Activated T-cell treated with anti-CD3 and anti-CD28 coated beads, Interleukin-2, amount 50 U/mL, for 48 hours (primary cell): ENCODE measurements at regions not wholly inside any gene's neighbourhood (a gene's known extent, or its start where the extent isn't known, plus 50 kb on each side); places are given as distances from the start of the nearest gene placed in this dataset.

Source experiments
- DNase-seq, 2 experiments: peaks; one replicate each; pipeline ENCODE4 v3.0.0-alpha.2; 2020

DNA sequence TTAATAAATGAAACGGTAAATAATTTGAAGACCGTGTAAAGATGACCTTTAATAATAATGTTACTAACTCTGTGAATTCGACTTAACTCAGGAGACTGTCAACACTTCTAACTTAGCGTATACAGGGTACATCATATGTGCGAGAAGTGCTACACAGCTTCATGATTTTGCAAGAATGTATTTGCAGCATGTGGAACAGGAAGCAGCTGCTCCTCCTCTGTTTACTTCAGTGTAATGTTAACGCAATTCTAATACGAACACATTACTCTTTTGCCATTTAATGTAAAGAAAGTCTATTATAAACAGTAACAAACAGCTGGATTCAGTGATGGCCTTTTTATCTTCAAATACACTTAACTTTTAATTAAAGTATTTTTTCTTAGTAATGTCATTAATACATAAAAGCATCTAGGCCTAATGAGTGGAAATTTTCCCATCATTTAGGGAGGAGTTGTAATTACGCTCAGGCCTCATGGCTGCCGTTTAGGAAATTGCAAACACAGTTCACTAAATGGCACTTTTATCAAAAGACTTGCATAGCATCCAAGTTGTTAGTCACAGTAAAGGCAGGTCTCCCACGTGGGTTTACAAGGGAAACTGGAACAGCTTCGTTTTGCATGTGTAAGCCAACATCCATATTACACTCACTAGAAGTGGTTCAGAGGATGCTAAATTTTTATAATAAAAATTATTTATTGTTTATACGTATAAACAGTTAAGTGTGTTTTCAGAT, 635.7 kb downstream of the FBXO15 start:
- DNase-seq = no peak

DNA sequence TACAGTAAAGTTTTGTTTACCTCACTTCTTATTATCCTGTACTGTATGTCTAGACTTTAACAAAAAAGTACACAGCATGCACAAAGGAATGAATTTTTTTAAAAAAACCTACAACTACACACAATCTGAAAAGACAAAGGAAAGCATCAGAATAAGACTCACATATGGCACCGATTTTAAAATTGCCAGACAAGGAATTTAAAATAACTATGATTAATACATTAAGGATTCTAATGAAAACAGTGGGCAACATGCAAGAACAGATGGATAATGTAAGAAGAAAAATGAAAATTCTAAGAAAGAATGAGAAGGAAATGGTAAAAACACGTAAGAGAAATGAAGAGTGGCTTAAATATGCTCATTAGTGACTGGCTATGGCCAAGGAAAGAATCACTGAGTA, 638.2 kb downstream of the FBXO15 start:
- DNase-seq = no peak

DNA sequence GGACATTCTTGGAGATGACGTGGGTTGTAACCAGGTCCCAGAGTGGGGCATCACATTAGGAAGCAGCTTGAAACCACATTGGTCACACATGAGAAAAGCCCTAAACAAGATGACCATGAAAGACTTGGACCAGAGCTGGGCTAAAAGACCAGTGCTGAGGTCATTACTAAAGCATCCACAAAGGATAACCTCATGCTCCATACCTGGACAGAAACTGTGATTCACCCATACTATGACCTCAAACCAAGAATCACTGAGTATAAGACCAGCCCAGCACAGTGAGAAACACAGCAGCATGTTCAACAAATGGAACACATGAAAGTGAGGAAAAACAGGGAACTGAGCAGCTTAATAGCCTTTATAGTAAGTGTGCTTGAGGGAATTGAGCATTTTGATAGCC, 635.5 kb upstream of the NETO1 start:
- no peak for DNase-seq

DNA sequence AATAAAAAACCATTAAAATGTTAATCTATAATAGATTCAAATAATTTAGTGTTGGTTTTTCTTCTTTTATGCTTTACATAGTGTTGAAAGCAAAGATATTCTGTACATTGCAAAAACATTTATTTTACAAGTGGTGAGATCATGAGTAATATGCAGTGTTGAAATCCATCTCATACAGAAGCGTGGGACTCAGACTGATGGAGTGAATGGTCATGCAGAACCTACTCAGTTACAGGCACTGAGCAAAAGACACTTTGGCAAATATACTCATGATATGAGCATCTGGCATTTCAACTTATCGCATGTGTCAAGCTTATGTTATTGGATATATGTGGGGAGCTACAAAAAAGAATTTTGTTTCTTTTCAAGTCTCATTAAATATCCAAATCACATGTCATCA, 620.2 kb upstream of the NETO1 start:
- no peak for DNase-seq

DNA sequence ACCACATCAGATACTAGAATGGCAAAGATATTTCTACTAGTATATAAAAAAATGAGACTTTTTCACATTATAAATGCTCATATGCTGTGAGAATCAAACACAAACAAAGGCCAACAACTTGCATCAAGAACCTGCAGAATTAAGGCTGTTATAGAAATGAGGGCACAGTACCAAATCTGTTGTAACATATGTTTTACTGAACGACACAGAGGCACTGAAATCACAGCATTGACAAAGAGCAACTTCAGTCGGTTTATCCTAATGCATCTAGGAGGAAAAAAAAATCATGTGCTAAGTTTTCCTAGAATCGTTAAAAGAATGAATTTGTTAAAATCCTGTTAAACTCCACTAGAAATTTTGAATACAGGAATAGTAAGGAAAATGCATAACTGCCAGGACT, 617.4 kb upstream of the NETO1 start:
- DNase-seq = no peak

DNA sequence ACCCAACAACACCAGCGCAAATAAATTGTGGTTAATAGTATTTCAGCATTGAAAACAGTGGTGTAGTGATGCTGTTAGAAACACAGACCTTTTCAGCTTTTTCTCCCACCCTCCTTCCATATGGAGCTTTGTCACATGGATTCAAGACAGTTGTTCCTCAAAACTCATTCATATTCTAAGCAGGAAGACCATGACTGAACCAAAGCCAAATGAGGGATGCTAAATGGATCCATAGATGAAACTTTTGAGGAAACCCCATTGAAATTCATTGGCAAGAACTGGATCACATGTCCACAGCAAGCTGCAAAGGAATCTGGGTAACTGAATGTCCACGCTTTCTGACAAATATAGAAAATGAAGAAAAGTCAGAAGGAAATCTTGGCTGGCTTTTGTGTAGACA, 615.1 kb upstream of the NETO1 start:
- DNase-seq = no peak

DNA sequence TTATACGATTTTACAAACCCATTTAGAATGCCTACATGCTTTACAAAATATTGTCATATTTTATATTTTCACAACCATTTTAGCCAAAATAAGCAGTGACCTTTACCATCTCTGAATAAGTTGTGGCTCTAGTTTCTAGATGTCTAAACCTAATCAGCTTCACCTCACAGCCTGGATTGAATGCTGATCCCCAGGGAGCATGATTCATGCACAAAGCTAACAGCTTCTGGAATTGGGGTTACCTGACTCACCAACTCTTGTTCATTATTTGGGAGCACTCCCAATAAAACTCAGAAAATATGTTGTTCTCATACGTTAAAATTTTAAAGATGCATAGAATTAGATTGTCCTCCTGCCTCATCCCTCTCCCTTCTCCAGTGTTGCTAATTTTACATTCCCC, 611.7 kb upstream of the NETO1 start:
- no peak for DNase-seq

DNA sequence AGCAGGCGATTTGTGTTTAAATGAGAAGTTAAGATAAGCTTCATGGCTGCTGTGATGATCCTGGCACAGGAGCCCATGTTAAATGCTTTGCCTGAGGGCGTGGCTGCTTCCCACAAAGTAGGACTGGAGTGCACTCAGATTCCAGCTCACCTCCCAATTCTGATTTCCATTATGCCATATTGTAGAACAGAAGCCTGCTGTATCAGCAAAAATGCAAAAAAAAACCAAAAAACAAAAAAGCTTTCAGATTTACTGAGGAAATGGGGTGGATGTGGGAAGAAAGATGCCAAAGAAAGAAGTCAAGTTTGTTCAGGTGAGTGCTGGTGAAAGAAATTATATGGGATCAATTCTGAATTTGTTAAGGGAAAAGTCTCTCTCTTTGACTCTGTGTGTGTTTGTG, 610.4 kb upstream of the NETO1 start:
- DNase-seq = no peak

DNA sequence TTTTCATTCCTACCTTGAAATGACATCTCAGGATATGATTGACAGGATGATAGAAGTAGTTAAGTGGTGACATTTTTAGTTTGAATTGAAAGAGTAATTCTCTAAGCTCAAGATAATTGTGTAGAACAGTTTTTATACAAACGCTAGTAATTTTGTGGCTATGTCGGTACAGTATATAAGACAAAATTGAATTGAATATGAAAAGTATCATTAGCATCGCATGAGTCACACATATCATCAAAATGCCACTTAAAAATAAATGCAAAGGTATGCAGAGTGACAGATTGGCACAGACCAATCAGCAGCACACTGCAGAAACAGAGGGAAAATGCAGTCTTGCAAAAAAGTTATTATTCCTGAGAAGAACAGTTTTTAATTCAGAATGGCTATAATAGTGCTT, 608.2 kb upstream of the NETO1 start:
- no peak for DNase-seq

DNA sequence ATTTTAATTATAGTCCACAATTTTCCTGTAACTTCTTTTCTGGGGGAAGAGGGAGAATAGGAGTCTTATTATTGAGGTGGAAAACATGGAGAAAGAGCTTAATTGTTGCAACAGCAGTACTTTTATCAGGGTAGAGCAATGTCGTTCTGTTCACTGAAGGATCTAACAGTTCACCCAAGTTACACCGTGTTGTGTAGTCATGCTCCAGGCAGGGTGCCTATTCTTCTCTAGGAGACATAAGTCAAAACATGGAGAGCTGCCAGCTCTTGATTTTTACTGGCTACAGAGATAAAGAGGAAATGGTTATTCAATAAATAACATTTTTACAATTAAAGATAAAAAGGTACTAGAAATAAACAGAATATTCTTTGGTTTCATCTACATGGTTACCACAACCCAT, 594.3 kb upstream of the NETO1 start:
- DNase-seq = no peak

DNA sequence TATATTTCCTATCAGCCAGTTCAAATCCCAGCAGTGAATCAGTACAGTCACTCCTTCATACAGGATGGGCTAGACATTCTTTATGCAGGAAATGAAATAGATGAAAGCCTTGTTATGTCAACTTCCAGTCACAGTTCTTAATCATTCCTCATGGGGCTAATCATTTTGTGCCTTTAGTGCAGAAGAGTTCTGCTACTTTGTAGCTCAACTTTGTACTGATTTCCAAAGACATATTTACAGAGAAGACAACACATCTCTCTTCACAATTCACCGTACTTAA, 593.9 kb upstream of the NETO1 start:
- DNase-seq = no peak

DNA sequence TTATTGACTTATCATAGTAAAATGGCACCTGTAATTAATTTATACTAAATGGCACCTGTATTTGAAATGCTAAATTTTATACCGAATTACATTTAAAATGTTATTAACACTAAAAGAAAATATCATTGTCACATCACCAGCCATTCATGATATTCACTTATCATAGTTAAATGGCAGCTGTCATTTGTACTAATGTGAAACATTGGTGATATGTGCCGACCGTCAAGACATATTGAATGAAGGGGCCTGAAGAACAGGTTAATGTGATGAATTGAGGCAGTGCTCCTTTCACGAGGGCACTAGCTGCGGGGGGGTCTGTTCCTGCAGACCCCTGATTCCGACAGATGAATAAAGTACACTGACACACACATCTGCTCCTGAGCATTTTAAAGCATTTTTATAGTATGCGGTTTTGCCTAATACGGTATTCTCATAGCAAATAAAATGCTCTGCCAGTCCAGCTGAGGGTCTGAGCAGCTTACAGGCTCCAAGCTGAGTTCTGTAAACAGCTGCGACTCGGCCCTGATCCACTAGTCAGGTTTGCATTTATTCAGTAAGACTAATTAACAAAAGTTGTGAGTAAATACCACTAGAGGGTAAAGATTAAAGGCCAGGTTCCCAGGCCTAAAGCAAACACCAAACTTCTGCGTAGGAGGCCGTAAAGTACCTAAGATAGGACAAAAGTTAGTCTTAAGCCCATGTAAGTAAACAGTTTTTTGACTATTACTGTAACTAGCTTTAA, 593.4 kb upstream of the NETO1 start:
- DNase-seq = no peak

DNA sequence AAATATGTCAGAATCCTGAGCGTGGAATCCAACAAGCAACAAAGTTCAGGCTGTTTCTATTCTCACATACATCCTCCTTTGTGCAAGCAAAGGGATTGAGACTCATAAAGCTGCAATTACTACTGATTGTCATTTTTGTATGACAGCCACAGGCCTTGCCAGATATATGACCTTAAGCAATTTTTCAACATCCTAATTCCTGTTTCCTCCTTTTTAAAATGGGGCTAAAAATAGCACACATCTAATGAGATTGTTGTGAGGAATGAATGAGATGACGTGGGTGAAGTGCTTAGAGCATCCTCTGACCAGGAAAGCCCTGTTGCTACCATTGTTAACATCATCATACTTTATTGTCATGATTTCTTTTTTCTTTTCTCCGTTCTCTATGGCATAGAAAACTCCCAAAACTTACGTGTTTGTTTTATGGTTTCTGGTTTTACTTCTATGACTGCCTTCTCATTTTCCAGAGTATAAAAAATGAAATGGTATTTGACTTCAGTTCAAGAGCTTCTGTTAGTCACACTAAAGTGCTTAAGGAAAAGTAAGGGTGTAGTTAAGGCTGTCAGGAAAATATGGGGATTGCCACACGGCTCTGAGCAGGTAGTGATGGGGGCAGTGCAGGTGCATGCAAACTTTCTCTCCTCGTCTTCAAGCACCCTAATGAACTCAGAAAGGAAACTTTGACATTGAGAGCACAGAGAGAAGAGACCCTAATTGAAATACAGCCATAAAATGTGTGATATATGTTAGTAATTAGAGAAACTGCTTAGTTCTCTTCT, 590.6 kb upstream of the NETO1 start:
- no peak for DNase-seq

DNA sequence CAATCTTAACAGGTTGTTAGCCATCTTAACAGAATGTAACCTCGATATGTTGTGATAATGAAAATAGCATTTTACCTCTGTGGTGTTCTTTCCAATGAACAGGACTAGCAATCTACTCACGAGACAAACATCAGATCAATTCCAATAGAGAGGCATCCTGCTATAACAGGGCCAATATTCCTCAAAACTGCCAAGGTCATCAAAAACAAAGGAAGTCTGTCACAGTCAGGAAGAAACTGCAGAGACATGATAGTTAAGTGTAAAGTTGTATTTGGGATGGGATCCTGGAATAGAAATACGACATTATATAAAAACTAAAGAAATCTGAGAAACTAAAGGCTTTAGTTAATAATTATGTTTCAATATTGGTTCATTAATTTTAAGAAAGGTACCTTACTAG, 588.9 kb upstream of the NETO1 start:
- no peak for DNase-seq

DNA sequence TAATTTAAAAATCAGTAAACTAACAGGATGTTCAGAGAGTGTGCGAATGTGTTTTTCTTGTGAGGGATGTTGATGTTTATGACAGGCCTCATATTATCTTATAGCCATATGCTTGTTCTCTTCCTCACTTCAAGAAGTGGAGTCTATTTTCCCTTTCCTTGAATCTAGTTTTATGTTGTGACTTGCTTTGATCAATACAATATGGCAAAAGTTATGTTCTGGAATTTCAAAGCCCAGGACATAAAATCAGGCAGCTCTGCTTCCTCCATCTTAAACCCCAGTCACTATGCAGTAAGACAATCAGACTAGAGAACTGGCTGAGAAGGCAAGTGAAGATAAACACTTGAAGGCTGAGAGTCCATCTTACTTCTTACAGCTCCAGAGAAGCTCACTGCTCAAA, 585.1 kb upstream of the NETO1 start:
- no peak for DNase-seq

DNA sequence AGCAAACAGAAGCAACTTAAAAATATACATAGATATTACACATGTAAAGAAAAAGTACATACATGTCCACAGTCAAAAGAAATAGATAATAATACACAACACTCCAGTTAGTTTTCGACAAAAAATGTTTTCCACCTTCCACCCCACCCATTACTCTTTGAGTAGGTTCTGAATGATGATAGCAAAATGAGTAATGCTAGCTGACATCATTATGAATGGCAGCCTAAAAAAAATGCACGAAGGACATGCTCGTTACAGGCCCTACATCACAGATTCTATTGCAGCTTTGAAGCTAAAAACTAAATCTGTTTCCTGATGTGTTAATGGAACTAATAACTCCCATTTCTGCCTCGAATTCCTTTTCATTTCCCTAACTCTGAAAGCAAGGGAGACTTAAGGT, 578.7 kb upstream of the NETO1 start:
- DNase-seq = no peak

DNA sequence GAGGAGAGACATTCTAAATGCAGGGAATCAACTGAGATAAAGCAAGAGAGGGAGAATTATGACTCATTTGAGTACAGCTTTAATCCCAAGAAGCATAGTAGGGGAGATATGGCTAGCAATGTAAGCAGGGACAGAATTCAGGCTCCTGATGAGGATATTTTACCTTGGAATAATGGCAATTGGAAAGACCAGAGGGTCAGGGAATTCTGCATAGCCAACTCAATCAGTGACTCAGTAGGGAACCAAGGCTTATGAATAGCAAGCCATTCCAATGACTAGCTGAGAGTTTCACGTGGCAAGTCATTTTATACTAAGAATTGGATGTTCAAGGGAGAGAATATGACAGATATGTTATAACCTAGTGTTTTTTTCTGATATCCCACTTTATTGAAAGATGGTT, 563.8 kb upstream of the NETO1 start:
- no peak for DNase-seq

DNA sequence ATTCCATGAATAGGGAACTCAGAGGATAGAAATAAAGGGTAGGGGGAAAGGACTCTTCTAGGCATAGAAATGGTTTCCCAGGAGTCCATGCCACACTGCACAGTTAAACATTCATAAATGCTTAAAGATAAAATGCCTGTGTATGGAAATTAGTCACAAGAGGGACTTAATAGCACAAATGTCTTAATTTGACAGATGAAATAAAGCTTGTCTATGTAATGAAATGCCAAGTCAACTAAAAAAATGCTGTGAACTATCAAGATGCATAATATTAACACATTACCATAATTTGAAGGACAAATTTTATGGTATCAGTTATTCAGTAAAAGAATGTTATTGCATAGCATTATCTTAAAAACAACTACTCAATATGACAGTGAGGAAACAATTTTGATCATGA, 553.2 kb upstream of the NETO1 start:
- DNase-seq = no peak

DNA sequence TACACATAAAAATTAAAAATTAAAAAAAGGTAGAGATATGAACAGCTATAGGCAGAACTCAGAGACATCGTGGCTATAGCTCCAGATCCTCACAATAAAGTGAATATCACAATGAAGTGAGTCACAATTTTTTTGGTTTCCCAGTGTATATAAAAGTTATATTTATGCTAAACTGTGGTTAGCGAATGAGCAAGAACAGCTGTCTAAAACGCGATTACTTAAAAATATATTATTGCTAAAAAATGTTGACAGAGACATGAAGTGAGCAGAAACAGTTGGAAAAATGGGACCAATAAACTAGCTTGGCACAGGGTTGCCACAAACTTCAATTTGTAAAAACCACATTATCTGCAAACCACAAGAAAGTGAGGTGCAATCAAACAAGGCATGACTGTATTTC, 551.7 kb upstream of the NETO1 start:
- DNase-seq = no peak

DNA sequence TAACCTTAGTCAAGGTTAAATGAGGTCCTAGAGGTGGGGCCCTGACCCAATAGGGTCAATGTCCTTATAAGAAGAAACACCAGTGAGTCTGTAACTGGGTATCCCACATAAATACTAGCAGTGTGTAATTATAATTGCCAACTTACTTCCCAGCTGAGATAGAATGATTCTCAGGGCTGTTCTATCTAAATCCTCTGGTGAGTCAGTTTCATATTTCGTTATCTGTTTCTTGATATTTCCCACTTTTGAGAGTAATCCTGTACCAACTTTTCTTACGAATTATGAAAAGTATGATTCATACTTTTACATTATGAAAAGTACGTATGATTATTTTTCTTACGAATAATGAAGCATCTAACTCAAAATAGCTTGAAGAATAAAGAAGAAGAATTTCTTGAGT, 546.8 kb upstream of the NETO1 start:
- DNase-seq = no peak

DNA sequence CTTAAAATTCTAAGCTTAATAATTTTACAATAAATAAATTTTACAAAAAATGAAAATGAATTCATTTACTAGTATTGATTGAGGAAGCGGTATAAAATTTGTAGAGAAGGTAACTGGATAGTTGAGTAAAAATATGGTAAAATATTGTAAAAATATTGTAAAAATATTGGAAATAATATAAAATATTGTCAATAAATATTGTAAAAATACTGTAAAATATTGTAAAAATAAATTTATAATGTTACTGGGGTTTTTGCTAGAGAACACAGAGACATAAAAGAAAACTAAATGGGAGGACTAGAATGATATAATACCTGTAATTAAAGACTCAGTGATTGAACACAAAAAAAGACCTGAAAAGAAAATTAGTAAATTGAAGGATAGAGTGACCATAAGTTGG, 546.3 kb upstream of the NETO1 start:
- DNase-seq = no peak

DNA sequence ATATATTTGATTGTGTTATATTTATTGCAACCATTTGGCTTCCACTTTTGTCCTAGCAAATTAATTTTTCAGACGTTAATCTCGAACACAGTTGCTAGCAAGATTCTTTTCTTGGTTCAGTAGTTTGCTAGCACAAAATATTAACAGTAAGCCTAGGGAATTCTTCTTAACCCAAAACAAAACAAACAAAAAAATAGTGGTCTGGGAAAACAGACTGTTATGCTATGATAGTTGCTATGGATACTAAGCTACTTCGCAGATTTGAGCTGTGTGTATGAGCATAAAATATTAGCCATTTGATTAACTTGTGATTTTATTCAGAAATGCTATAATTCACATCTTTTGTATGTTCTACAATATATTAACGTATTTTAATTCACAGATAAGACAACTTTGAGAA, 541.5 kb upstream of the NETO1 start:
- no peak for DNase-seq

DNA sequence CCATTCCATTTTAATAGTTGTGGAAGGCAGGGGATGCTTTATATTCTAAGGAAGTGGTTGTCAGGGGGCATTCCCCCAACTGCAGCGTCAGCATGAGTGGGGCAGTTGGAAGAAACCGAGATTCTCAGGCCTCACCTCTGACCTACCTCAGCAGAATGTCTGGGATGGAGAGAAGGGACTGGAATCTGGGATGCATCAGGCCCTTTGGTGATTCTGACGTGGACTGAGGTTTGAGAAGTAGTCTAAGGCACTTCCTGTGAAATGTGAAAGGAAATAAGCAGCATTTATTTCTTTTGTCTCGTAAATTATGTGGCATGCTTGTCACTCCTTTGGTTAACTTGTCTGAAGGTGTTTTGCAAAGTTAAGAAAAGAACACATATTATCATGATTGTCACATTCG, 540.7 kb upstream of the NETO1 start:
- no peak for DNase-seq

DNA sequence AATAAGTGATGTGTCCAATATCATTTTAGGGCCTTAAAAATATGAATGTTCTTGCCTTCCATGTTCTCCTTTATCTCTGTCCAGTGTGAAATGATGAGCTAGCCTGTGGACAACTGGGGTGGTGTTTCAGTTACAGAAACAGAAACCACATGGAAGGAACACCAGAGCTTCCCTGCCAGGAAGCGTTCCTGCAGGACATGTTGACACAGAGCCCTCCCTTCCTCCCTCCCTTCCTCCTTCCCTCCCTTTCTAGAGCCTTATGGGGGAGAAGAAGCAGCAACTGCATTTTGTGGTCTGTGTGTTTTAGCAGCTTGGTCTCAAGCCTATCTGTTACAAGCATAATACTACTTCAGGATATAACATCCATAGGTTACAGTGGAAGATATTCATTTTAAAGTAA, 539.7 kb upstream of the NETO1 start:
- no peak for DNase-seq

DNA sequence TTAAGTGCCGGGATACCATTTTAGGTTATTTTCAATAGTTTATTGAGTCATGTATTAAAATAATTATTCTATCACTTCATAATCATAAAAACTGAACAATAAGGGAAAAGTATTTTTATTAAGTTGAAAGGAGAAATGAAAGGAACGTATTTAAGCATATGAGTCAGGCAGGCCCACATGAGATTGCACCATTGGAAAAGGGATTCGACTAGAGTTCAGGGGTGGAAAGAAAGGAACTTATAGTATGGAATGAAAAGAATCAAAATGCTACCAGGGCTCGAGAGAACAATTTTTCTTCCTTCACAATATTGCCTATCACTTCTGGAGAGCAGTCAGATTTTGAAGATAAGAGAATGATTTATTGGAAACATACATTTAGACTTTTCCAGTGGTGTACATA, 516.5 kb upstream of the NETO1 start:
- DNase-seq = no peak
